ENCODE measurements at regions not wholly inside any gene's neighbourhood (a gene's known extent, or its start where the extent isn't known, plus 50 kb on each side); places are given as distances from the start of the nearest gene placed in this dataset.

DNA sequence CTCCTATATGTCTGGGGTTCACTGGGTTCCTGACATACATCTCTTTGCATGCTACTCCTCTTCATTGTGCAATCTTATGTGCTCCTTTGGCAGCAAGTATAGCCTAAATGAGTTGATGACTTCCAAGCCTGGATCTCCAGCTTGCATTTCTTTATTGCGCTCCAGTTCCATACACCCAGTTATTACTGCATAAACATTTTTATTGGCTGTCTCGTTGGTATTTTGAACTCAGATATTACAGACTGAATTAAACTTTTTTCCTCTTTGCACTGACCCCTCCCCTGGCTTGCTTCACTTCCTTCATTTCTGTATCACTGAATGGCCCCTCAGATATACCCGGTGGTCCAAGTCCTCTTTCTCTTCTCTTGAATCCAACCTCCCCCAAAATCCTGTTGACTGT is 219.2 kb downstream of the MC4R start:
- no peak overlapping the region for H3K4me3 Mint-ChIP-seq (ENCODE audit: unreplicated experiment)
- POLR2A ChIA-PET, result no interaction called here

DNA sequence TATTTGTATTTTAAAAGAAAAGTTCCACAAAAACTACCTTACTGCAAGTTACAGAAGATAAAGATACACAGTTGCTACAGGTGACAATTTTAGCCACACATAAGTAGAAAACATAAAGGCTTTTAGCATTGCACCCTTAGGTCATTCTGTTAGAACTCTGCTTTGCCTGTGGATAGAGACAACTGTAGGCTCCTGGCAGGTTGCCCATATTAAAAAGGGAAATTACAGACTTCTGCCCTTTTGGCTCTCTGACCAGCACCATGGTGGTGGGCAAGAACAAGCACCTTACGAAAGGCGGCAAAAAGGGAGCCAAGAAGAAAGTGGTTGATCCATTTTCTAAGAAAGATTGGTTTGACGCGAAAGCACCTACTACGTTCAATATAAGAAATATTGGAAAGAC is 223.3 kb downstream of the MC4R start:
- no peaks in the 10 kb centered on the region for H3K36me3 Mint-ChIP-seq (ENCODE audit: insufficient read depth, unreplicated experiment)
- H3K27me3 Mint-ChIP-seq (ENCODE audit: insufficient read depth, unreplicated experiment), result no peaks in the 10 kb centered on the region
- BruUV-seq (replicated peaks), result no TSS peak
- intact Hi-C loops (cut with micrococcal nuclease; ENCODE audit: unreplicated experiment), result no loop called here
- H3K9me3 ChIP-seq, result no peaks in the 10 kb centered on the region
- no peaks in the 10 kb centered on the region for H3K9me3 Mint-ChIP-seq (ENCODE audit: unreplicated experiment)
- ChIA-PET POLR2A (no interaction called here), CTCF (no interaction called here)
- H3K4me3 Mint-ChIP-seq (ENCODE audit: unreplicated experiment), result no peak overlapping the region
- H3K4me3 ChIP-seq (ENCODE audit: low read depth, low read length), result no peak overlapping the region
- DNase-seq, result no peak
- H3K4me1 ChIP-seq, result no peaks in the 10 kb centered on the region
- H3K27ac Mint-ChIP-seq (ENCODE audit: unreplicated experiment), result no peak overlapping the region
- TF ChIP-seq, protein P1, sequence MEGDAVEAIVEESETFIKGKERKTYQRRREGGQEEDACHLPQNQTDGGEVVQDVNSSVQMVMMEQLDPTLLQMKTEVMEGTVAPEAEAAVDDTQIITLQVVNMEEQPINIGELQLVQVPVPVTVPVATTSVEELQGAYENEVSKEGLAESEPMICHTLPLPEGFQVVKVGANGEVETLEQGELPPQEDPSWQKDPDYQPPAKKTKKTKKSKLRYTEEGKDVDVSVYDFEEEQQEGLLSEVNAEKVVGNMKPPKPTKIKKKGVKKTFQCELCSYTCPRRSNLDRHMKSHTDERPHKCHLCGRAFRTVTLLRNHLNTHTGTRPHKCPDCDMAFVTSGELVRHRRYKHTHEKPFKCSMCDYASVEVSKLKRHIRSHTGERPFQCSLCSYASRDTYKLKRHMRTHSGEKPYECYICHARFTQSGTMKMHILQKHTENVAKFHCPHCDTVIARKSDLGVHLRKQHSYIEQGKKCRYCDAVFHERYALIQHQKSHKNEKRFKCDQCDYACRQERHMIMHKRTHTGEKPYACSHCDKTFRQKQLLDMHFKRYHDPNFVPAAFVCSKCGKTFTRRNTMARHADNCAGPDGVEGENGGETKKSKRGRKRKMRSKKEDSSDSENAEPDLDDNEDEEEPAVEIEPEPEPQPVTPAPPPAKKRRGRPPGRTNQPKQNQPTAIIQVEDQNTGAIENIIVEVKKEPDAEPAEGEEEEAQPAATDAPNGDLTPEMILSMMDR (IDR thresholded peaks at IDR 0.05; ENCODE audit: insufficient read depth in 1 of 2, low read depth in 1 of 2, low read length in 1 of 2, severe bottlenecking in 1 of 2, unreplicated experiment in 1 of 2), result no peak
- H3K27me3 ChIP-seq (replicated peaks; ENCODE audit: control insufficient read depth, insufficient read depth, low read length), result no peaks in the 10 kb centered on the region
- H3K36me3 ChIP-seq (ENCODE audit: control insufficient read depth, insufficient read depth, low read length), result no peaks in the 10 kb centered on the region
- H3K4me1 Mint-ChIP-seq (ENCODE audit: low read depth, unreplicated experiment), result no peaks in the 10 kb centered on the region

More for the DNA sequence above, 219.2 kb downstream of the MC4R start:
- H3K27me3 Mint-ChIP-seq (ENCODE audit: insufficient read depth, unreplicated experiment), result no peaks in the 10 kb centered on the region
- intact Hi-C loops (cut with micrococcal nuclease; ENCODE audit: unreplicated experiment), result no loop called here
- no peaks in the 10 kb centered on the region for H3K36me3 Mint-ChIP-seq (ENCODE audit: insufficient read depth, unreplicated experiment)
- CTCF ChIA-PET, result no interaction called here
- H3K4me1 Mint-ChIP-seq (ENCODE audit: low read depth, unreplicated experiment), result no peaks in the 10 kb centered on the region
- Histone ChIP-seq H3K4me1 (no peaks in the 10 kb centered on the region), H3K9me3 (no peaks in the 10 kb centered on the region), H3K36me3 (ENCODE audit: control insufficient read depth, insufficient read depth, low read length) (no peaks in the 10 kb centered on the region), H3K4me3 (ENCODE audit: low read depth, low read length) (no peak overlapping the region), H3K27me3 (replicated peaks; ENCODE audit: control insufficient read depth, insufficient read depth, low read length) (no peaks in the 10 kb centered on the region)
- DNase-seq, result no peak
- no TSS peak for BruUV-seq (replicated peaks)
- H3K9me3 Mint-ChIP-seq (ENCODE audit: unreplicated experiment), result no peaks in the 10 kb centered on the region
- TF ChIP-seq, protein P1 (IDR thresholded peaks at IDR 0.05; ENCODE audit: insufficient read depth in 1 of 2, low read depth in 1 of 2, low read length in 1 of 2, severe bottlenecking in 1 of 2, unreplicated experiment in 1 of 2), result no peak
- H3K27ac Mint-ChIP-seq (ENCODE audit: unreplicated experiment), result no peak overlapping the region

DNA sequence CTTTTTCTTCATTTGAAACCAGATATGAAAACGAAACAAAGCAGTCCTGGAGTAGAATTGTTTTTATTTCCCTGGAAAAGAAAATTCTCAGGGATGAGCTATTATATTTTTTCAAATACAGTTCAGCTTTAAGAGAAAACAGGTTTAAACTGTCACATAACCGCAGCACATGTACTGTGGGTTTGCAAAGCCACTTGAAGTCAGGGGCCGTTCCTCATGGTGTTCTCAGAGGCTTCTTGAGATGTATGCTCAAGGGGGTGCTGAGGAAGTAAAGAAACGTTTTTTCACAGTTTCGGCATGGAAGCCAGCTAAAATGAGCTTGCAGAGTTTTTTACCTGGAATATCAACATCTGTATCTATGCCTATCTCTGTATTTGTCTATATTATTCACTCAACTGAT is 225.3 kb downstream of the MC4R start:
- Histone ChIP-seq H3K4me1 (no peaks in the 10 kb centered on the region), H3K36me3 (ENCODE audit: control insufficient read depth, insufficient read depth, low read length) (no peaks in the 10 kb centered on the region), H3K27me3 (replicated peaks; ENCODE audit: control insufficient read depth, insufficient read depth, low read length) (no peaks in the 10 kb centered on the region), H3K4me3 (ENCODE audit: low read depth, low read length) (no peak overlapping the region), H3K9me3 (no peaks in the 10 kb centered on the region)
- Mint-ChIP-seq H3K27ac (ENCODE audit: unreplicated experiment) (no peak overlapping the region), H3K4me1 (ENCODE audit: low read depth, unreplicated experiment) (no peaks in the 10 kb centered on the region), H3K4me3 (ENCODE audit: unreplicated experiment) (no peak overlapping the region), H3K9me3 (ENCODE audit: unreplicated experiment) (no peaks in the 10 kb centered on the region), H3K27me3 (ENCODE audit: insufficient read depth, unreplicated experiment) (no peaks in the 10 kb centered on the region), H3K36me3 (ENCODE audit: insufficient read depth, unreplicated experiment) (no peaks in the 10 kb centered on the region)
- intact Hi-C loops (cut with micrococcal nuclease; ENCODE audit: unreplicated experiment), result no loop called here
- POLR2A ChIA-PET, result no interaction called here
- BruUV-seq (replicated peaks), result no TSS peak
- DNase-seq, result no peak
- TF ChIP-seq, protein P1 (IDR thresholded peaks at IDR 0.05; ENCODE audit: insufficient read depth in 1 of 2, low read depth in 1 of 2, low read length in 1 of 2, severe bottlenecking in 1 of 2, unreplicated experiment in 1 of 2), result no peak
- CTCF ChIA-PET, result no interaction called here

Data from Caco-2 (cell line).